GM10266 (cell line): ENCODE measurements at regions not wholly inside any gene's neighbourhood (a gene's known extent, or its start where the extent isn't known, plus 50 kb on each side); places are given as distances from the start of the nearest gene placed in this dataset.
"Not testable (repeated sequence)": the region's sequence is repeated elsewhere in the genome, so short reads cannot be mapped to it uniquely, and the experiment has no call there.

Source experiments
- DNase-seq: peaks from one replicate; pipeline ENCODE4 v3.0.0; 2012; ENCODE audit errors: extremely low spot score
- TF ChIP-seq, protein P1 (sequence below): IDR thresholded peaks from 2 replicates; pipeline ENCODE4 v1.5.1; 2012; ENCODE audit warnings: mild to moderate bottlenecking, low read depth; ENCODE audit not compliant: control insufficient read depth, insufficient read depth; ENCODE audit errors: missing control alignments

DNA sequence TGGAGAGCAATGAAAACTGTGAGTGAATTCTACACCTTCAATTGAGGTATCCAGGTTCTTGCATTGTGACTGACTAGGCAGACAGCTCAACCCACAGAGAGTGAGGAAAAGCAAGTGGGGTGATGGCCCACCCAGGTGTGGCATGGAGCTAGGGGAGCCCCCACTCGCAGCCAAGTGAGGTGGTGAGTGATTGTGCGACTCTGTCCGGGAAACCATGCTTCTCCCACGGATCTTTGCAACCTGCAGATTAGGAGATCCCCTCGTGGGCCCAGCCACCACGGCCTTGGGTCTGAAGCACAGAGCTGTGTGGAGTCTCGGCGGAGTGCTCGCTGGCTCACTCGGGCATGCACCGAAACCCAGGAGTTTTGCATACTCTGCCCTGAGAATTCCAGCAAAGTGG is 120.1 kb downstream of the ALG10 start:
- TF ChIP-seq, protein P1, sequence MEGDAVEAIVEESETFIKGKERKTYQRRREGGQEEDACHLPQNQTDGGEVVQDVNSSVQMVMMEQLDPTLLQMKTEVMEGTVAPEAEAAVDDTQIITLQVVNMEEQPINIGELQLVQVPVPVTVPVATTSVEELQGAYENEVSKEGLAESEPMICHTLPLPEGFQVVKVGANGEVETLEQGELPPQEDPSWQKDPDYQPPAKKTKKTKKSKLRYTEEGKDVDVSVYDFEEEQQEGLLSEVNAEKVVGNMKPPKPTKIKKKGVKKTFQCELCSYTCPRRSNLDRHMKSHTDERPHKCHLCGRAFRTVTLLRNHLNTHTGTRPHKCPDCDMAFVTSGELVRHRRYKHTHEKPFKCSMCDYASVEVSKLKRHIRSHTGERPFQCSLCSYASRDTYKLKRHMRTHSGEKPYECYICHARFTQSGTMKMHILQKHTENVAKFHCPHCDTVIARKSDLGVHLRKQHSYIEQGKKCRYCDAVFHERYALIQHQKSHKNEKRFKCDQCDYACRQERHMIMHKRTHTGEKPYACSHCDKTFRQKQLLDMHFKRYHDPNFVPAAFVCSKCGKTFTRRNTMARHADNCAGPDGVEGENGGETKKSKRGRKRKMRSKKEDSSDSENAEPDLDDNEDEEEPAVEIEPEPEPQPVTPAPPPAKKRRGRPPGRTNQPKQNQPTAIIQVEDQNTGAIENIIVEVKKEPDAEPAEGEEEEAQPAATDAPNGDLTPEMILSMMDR = no peak
- no peak for DNase-seq

DNA sequence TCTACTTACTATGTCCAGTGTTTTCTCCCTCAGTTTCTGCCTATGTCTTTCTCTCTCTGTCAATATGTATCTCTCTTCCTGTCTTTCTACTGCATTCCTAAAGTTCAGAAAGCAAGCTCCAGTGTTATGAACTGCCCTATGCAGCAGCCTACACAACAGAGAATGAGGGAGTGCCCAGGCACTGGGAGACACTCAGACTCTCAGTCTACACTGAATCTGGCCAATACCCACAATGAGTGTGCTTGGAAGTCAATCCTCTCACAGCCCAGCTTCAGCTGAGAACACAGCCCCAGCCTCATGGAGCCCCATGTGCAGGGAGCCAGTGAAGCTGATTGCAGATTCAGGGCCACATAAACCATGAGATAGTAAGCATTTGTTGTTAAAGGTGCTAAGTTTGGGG is 128.7 kb downstream of the ALG10 start:
- TF ChIP-seq, protein P1 = no peak
- DNase-seq = no peak

DNA sequence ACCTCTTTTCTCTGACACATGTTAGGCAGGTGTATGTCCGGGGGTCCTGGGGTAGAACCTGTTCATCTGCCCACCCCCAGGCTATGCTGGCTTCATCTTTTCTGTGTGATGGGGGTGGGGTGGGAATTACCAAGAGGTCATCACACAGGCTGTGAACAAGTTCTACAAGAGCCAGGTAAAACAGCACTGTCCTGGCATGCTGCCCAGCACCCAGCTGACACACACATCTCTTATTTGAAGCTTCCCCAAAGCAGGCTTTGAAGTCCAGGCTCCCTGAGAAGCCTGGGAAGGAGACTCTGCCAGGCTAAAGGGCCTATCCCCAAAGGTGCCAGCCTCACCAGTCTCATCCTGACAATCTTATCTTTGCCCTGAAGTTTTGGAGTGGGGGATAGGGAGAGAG is 141.1 kb downstream of the ALG10 start:
- DNase-seq = no peak
- TF ChIP-seq, protein P1 = no peak

DNA sequence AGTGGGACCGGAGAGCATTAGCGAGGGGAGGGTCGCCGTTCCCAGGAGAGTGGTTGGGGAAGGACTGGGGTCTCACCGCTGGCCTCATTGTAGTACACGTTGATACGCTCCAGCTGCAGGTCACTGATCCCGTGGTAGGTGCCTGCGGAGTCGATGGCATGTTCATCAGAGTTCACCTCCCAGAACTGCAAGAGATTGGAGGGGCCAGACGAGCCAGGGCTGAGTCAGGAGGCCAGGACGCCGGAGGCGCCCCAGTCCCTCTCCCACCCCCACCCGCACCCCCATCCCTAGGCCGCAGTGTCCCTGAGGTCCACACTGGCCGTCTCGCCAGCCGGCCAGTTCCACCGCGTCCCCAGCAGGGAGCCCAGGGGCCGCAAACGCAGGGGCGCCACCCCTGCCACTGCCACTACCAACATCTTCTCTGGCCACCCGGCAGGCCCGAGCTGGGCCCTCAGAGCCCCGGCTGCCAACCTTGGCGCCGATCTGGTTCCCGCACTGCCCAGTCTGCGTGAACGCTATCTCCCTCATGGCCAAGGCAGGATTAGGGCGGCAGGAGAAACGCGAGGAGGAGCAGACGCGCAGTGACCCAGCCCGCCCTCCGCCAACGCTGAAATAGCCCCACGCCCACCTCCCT is 144.2 kb downstream of the ALG10 start:
- DNase-seq = no peak
- TF ChIP-seq, protein P1 = no peak

DNA sequence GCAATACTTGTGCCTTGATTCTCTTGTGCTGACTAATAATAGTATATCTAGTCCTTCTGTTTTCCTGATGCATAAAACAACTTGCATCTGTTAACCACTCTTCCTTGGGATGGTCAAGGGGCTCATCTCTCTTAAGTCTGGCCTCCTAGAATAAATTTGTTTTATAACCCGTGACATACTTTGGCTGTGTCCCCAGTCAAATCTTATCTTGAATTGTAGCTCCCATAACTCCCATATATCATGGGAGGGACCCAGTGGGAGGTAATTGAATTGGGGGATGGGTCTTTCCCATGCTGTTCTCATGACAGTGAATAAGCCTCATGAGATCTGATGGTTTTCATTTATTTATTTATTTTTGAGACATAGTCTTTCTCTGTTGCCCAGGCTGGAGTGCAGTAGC is 146.2 kb downstream of the ALG10 start:
- not testable (repeated sequence) for DNase-seq

DNA sequence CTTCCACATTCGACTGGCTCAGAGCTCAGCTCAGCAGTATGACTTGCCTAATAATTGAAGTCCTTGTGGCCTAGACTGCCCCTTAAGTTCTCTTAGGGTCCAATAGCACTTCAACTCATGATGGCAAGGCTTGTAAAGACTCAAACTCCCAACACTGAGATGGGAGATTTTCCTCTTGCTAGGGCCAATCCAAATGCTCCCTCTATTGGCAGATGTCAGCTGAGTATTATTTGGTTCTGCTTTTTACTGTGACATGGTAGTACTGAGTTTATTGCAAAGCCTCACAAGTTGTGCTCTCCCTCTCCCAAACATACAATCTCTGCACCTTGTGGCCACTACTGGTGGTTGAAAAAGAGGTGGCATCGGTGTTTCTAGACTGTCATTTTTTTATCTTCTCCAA is 164.2 kb downstream of the ALG10 start:
- no peak for DNase-seq
- TF ChIP-seq, protein P1 = no peak

DNA sequence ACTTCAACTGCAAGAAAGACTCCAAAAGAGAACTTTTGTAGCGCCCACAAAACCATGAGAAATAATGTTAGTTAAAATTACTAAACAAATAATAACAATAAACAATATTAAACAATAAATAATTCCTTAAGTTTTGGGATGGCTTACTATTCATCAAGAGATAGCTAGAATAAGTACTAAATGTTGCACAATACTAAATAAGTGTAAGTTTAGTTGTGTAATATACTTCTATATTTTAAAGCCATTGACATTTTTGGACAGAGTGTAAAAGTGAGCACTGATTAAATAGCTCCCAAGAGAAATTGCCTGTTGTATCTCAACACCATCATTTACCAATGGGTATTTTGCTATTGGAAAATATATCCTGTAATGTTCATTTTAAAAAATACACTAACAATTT is 166.7 kb downstream of the ALG10 start:
- no peak for DNase-seq
- TF ChIP-seq, protein P1 = no peak

DNA sequence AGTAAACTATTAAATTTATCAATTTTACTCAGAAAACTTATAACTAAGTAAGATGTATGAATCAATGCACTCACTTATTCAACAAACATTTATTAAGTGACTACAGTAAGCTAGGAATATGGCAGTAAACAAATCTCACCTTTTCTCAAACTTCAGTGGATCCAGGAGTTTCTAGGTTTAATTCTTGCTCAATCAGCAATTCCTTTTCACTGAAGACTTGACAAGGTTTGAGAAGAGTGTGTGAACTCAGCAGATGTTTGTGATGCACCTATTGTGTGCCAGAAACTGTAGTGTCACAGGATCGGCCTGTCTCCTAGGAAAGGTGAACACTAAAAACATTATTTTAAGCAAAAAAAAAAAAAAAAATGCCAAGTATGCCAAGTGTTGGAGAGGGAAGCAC is 167.8 kb downstream of the ALG10 start:
- TF ChIP-seq, protein P1 = no peak
- DNase-seq = no peak
